GM19372 (cell line): ENCODE measurements at regions not wholly inside any gene's neighbourhood (a gene's known extent, or its start where the extent isn't known, plus 50 kb on each side); places are given as distances from the start of the nearest gene placed in this dataset.

Experiments
- ATAC-seq: cut with Tn5 transposase; IDR thresholded peaks from one replicate; pipeline ENCODE4 v1.9.1; 2021; ENCODE audit warnings: mild to moderate bottlenecking, low read depth, moderate library complexity; ENCODE audit not compliant: unreplicated experiment

DNA sequence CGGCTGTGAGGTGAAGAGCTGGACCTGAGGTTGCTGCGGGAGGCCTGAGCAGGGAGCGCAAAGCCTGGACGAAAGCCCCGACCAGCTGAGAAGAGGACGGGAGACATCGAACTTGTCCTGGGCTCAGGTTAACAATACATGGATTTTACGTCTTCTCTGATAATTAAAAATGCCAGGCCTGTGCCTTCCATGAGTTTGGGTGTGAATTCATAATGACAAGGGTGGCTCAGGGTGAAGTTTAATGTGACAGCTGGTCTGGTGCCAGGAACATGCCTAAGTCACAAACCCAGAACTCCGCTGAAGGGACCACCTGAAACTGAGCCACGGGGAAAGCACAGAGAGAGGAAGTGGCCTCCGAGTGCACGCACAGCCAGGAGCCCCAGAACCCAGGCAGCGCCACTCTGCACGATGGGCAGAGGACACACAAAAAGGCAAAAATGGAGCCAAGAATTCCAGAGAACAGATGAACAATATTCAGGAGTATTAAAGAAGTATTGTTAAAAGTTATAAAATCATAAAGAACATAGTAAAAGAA, 150.1 kb upstream of the RPS6KA2 start:
- no peak for ATAC-seq

DNA sequence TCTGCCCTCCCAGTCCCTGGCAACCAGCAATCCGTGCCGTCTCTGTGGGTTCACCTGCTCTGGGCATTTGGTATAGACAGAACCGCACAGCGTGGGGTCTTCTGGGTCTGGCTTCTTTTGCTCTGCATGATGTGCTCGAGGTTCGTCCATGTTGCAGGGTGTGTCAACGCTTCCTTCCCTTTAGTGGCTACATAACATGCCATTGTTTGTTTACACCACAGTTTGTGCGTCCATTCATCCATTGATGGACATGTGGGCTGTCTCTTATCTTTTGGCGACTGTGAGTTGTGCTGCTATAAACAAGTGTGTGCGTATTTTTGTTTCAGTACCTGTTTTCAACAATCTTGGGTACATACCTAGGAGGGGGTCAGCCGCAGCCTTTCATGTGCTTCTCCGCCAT, 149.5 kb upstream of the RPS6KA2 start:
- no peak for ATAC-seq

DNA sequence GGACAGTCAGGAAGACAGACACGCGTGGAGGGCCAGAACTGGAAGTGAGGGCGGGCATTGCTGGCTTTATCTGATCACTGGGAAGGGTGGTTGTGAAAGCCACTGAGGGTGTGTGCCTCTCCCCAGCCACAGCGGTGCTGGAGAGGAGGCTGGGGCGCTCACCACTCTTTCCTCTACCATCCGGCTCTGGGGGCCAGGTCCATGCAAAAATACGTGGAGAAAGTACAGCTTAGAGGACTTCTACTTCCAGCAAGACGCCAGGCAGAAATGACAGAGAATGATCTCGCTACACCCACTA, 148.8 kb upstream of the RPS6KA2 start:
- no peak for ATAC-seq

DNA sequence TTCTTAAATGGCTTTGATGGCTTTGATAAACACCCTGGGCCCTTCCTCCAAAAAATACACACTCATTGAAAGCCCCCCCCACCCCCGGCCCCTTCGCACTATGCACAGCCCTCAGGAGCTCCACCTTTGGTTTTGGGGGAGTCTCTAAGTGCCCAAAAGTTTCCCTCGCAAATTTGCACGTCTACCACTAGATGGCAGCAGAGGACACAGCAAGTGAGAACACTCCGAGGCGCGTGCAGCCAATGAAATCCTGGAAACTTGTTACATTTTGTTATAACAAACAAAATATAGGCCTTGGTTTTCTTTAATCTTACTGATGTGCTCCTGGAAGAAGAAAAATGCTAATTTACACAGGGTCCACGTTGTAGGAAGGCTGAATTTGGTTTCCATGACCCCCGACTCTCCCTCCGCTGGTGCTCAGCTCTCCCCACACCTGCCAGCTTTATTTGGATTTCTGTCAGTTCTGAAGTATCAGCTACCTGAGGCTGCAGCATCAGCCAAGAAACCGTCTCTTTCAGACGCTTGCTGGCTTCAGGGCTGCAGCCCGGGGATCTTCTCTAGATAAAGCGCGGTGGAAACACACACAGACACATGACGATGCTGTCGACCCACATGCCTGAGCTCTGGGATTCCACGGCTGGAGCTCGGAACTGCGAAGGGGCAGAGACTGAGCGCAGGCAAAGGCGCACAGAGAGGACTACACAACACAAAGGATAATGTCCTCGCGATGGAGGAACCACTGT, 148.3 kb upstream of the RPS6KA2 start:
- peak; percentile 68 for ATAC-seq

DNA sequence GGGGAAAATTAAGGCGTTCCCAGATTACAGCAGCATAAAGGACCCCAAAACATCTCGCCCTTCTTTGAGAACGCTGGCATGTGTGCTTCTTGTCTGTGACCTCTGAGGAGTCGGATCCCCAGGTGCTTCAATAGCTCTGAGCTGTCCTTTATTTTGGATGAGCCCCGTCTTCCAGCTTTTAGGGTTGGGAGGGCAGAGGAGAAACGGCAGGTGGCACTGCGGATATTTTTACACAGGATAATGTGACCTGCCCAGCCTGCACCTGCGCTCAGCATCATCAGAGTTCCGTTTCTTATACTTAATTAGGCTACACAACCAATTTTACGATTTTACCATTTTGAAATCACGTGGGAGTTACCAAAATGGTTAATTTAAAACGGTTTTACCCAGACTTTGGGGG, 147.7 kb upstream of the RPS6KA2 start:
- no peak for ATAC-seq

DNA sequence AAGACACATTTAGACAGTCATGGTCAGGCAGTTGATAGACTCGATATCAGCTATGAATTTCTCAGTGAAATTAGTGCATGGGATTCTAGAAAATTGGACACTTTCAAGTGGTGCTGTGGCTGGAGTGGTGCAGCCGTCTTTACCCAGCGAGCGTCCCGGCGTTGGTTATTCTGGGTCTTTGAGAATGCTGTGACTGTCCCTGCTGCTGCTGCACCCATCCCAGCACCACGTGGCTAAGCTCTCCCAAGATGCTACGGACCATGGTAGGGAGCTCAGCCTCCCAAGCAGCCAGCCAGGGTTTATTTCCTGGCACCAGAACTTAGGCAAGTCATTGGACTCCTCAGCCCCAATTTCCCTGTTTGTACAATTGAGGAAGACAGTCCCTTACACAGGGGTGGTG, 147.2 kb upstream of the RPS6KA2 start:
- ATAC-seq = no peak

DNA sequence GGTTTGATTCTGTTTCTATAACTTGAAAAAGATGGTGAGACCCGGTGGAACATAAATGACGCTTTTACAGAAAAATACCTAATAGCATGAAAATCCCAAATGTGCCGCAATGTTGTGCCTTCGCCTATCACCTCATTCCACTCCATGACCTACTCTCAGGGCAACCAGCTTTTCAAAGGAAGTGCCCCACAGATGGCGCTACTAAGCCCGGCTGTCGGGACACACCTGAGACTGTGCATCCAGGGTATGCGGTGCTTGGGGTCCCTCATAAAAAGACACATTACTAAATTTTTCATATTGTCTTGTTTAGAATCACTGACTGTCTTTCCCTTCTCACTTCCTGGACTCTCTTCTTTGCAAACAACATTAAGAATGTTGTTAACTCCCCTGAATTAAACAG, 145.5 kb upstream of the RPS6KA2 start:
- ATAC-seq = no peak

DNA sequence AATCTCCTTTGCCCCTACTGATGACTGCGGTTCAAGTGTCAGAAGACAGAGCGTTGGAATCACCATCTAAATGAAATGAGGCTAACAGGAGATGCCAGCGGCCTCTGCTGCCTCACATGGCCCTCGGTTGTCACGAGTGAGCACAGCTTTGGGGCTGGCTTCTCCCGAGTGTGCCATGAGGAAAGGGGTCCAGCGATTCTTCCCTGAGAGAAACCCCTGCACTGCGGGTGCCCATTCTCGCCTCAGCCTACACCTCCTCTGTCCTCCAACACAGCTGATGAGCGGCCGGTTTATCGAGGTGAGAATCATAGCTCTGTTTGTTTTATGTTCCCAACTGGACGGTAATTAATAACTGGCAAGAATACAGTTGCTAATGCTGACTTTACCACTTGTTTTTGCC, 144.7 kb upstream of the RPS6KA2 start:
- ATAC-seq = no peak

DNA sequence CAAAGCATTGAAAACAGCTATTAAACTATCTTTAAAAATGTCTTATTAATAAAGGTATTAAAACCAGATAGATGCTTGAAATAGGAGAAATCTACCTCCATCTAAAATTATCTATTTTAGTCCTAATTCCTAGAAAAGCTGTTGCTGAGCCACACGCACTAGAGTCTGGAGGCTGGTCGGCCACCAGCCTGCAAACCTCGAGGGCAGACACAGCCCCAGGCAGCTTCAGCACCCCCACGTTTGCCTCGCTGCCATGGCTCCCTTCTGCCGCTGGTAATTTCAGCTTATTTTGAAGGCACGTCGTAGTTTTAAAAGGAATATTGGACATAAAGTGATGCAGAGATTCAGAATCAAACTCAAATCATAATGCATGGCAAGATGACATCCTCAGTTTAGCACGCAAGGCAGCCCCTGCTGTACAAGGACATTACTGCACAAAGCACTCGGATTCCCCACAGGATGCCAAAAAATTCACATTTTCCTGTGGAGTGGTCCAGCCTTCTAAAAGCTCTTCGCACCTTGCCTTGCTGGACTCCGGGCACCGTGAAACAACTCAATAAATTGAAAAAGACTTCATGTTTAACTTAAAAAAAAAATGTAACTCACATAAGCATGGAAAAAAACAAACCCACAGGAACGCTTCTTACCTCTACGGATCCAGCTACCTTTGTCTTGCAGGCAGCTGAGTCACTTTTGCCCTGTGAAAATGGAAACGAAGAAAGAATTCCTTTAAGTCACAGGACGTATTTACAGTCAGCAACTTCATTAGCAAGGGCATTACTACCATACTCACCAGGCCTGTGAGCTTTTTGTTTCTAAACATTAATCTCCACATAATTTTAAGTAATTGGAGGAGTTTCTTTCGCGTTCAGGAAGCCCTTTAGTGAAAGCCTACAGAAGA, 143.4 kb upstream of the RPS6KA2 start:
- no peak for ATAC-seq

DNA sequence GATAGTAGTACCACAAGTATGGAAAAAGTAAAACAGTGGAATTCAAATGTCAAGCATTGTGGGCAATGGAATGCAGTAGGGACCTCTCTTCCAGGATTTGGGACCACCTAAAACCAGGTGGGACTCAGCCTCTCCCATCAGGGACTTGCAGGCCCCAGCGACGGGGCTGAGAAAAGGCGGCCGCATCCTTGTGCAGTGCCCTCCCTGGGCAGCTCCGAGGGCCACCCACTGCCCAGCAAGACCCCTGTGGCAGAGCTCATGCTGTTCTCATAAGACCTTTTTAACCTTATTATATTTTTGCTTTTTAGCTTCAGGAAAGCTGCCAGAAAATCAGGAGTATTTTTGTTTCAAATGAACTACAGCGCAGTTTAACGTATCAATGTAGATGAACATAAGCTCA, 142.6 kb upstream of the RPS6KA2 start:
- ATAC-seq = no peak

DNA sequence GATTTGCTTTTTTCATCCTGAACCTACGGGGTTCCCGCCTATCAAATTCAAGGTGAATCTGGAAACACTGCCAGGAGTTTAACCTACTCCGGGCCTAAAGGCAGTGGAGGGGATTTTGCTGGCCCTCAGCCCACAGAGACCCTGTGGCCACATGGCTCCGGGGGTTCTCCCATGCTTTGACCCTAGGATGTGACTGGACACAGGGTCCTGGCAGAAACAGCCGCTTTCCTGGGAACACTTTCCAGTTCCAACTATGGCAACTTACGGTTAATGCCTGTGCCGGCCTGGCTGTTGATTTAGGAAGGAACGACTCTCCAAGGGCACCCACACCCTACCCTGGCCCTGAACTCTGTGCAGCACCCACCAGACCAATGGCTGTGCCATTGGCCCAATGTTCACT, 141.7 kb upstream of the RPS6KA2 start:
- ATAC-seq = no peak

DNA sequence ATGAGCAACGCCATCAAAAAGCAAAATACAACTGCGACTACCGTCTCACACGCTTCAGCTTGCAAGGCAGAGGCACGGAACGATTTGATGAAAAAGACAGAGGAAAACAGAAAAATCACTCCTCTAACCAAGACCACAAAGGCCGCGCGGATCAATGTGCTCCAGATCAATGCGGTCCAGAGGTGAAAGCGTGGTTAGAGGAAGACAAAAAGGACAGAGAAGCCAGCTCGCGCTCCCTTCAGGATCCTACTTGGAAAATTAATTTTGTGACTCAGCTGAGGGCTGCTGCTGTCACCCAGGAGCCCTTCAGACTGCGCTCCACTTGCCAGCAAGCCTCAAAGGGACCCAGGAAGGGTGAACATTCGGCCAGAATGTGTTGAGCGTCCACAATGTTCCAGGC, 140.2 kb upstream of the RPS6KA2 start:
- no peak for ATAC-seq

DNA sequence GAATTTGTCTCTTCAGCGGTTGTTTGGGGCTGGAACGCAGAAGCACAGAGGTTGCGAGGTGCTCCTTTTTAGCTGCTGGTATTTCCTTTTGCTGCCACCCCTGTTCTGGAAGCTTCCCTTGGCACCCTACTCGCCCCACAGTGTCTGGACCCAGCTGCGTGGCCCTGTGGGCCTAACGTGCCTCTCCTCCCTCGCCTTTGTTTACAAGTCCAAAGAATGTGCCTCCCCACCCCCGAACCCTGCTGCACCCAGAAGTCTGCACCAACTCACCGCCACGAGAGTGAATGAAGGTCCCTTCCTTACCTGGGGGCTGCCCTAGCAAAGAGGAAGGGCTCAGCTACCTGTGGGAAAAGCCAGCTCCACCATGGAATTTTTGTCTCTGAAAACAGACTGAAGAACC, 139.7 kb upstream of the RPS6KA2 start:
- no peak for ATAC-seq

DNA sequence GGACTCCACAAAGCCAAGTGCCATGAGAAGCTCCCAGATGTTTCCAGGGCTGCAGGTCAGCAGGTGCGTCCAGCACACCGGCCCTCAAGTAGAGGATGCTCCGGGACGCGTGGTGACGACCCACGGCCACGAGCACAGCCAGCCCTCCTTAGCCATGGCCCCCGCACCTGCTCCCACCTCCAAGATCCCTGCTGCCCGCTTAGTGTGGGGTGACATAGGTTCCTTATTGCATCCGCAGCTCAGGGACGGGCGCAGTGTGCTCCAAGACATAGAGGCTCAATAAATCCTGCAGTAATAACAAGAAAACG, 138.1 kb upstream of the RPS6KA2 start:
- no peak for ATAC-seq

DNA sequence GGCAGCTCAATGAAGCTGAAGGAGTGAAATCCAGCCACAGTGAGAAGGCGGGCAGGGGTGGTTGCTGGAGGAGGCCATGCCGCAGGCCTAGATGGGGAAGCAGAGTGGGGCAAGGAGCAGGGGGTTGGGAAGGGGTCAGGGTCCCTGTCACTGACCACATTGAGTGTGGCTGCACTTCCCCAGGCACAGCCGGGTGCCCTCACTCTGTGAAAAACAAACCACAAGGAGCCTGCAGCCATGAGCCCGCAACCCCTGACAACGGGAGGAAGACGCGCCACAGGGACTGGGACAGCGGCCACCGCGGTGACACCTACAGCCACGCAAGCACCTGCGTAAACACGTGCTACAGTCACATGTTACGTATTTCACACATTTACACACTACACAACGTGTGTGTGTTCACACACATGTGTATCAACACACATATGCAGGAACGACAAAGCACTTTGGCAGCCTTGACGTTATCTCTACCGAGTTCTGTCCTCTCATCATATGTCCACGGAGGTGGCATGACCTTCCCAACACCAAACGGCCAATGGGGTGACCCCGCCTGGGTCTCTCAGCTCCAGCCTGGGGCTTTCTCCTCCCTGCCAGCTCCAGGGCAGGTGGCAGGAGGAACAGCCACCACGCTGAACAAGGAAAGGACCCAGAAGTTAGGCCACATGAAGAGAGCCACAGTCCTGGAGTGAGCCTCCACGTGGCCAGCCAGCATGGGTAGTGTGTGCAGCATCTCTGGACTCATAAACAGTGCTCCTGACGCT, 137.6 kb upstream of the RPS6KA2 start:
- ATAC-seq = no peak

DNA sequence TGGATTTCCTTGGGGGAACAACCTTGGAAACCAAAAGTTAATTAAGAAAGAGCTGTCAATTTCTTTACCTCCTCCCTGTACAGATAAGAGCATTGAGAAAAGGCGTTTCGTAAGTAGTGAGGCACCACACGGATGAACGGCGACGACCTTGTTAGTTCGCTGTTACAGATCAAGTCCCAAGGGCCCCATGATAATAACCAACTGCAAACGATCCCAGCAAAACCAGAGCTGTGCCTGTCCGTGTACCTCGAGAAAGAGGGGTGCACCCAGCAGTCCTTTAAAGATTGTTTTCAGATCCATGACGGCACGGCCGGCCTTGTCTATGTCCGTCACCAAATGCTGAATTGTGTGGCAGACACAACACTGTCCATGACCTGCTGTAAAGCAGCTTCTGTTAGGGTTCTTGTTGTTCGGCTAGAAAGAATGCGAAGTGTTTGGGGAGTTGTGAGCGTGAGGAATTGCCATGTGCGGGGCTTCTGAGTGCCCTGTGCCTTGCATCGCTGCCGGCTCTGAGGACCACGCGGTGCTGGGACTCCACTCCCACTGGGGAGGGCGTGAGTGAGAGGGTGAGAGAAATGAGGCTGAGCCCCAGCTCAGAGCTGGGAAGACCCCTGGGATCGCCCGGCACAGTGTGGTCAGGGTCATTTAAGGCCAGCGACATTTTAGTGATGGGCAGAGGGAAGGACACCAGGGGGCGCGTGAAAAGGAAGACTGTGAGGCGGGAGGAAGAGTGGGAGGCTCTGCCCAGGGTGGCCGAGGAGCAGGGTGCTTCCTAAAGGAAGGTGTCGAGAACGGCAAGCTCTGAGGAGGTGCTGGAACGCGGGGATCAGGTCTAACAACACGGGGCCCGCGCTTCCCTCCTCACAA, 136.8 kb upstream of the RPS6KA2 start:
- ATAC-seq = no peak

DNA sequence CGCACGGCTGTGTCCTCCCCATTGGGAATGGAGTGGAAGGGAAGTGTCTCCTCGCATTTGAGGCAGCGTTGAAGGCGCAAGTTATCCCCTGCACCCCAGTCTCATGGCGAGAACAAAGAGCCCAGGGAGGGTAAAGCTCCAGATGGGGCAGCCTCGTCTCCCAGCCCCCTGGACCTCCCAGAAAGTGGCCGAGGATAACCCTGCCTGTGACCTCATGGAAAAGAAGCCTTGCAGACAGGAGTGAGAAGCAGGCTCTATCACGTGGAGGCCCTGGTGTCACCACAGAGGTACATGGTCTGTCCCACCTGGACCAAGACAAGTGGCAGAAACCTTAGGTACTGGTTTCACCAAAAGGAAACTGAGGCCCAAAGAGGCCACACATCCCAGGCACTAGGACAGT, 134.8 kb upstream of the RPS6KA2 start:
- ATAC-seq = no peak

DNA sequence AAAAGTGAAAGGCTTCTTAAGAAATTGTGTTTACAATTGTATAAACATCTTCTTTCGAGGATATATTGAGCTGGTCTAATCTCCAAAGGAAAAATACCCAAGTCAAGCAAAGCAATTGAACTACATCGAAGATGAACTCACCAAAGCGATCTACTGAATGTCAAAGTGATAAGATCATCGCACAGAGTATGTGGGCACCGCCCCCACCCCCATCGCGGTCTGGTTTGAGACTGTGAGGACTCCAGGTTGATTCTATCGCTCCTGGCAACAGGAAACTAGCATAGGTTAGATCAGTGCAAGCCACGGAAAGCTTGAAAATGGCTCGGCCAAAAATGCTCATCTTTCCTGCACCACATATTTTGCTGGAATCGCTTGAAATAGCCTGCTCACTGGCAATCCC, 133.2 kb upstream of the RPS6KA2 start:
- ATAC-seq = no peak

DNA sequence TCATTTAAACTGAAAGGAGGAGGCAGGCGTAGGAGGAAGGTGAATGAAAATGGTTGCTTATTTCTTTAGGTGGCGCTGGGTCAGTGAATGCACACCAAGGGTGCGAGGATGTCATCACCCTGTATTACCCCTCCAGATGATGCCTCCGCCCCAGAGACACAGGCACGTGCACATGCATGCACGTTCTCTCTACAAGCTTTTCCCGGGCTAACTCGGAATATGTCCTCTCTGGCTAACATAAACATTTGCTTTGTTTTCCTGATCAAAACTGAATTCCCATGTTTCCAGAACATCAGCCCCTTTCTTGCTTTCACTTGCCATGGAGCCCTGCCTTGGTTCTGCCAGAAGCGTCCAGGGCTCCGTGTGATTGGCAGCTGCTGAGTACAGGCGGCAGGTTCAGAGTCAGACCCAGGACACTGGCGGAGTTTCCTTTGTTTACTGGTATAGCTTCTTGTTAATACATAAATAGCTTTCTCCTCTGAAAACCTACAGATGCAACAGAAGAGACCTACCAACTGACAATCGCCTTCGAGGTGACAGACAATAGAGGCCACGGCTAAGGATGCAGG, 131.2 kb upstream of the RPS6KA2 start:
- ATAC-seq = no peak
